Panc1 (cell line): ENCODE measurements at regions not wholly inside any gene's neighbourhood (a gene's known extent, or its start where the extent isn't known, plus 50 kb on each side); places are given as distances from the start of the nearest gene placed in this dataset.

Experiments
- POLR2AphosphoS5 ChIP-seq: IDR thresholded peaks from 2 replicates; pipeline ENCODE4 v1.6.1; 2012; ENCODE audit warnings: mild to moderate bottlenecking, low read depth, low read length, moderate library complexity
- TF ChIP-seq, protein P1 (sequence below): fragments of 450-650 bp; IDR thresholded peaks from 2 replicates; pipeline ENCODE4 v1.5.1; 2017; ENCODE audit warnings: mild to moderate bottlenecking
- TF ChIP-seq, protein P2 (sequence below), 2 experiments: IDR thresholded peaks; 2 replicates each; pipeline ENCODE4 v1.6.1; 2011 to 2012; ENCODE audit warnings: low read depth in 2 of 2, control low read depth in 1 of 2, low read length in 1 of 2, mild to moderate bottlenecking in 1 of 2, moderate library complexity in 1 of 2; ENCODE audit not compliant: insufficient read depth in 1 of 2

DNA sequence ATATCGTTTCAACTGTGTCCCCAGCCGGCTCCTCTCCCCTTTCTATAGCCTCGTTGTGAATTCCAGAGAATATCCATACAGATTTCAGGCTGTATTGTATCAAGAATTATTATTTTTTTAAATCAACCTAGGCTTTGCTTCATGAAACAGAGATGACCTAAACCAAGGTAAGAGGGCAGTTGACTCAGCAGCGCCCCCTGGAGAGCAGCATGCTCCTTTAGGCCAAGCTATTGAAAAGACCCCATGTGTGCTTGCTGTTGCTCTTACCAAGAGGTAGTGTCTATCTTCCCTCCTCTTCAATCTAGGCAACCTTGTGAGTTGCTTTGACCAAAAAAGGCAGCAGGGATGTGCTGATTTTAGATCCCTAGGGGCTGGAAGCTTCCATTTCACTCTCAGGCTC lies 426.7 kb upstream of the SMIM21 start:
- TF ChIP-seq, protein P1, sequence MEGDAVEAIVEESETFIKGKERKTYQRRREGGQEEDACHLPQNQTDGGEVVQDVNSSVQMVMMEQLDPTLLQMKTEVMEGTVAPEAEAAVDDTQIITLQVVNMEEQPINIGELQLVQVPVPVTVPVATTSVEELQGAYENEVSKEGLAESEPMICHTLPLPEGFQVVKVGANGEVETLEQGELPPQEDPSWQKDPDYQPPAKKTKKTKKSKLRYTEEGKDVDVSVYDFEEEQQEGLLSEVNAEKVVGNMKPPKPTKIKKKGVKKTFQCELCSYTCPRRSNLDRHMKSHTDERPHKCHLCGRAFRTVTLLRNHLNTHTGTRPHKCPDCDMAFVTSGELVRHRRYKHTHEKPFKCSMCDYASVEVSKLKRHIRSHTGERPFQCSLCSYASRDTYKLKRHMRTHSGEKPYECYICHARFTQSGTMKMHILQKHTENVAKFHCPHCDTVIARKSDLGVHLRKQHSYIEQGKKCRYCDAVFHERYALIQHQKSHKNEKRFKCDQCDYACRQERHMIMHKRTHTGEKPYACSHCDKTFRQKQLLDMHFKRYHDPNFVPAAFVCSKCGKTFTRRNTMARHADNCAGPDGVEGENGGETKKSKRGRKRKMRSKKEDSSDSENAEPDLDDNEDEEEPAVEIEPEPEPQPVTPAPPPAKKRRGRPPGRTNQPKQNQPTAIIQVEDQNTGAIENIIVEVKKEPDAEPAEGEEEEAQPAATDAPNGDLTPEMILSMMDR = peak; percentile 77
- TF ChIP-seq, protein P2, sequence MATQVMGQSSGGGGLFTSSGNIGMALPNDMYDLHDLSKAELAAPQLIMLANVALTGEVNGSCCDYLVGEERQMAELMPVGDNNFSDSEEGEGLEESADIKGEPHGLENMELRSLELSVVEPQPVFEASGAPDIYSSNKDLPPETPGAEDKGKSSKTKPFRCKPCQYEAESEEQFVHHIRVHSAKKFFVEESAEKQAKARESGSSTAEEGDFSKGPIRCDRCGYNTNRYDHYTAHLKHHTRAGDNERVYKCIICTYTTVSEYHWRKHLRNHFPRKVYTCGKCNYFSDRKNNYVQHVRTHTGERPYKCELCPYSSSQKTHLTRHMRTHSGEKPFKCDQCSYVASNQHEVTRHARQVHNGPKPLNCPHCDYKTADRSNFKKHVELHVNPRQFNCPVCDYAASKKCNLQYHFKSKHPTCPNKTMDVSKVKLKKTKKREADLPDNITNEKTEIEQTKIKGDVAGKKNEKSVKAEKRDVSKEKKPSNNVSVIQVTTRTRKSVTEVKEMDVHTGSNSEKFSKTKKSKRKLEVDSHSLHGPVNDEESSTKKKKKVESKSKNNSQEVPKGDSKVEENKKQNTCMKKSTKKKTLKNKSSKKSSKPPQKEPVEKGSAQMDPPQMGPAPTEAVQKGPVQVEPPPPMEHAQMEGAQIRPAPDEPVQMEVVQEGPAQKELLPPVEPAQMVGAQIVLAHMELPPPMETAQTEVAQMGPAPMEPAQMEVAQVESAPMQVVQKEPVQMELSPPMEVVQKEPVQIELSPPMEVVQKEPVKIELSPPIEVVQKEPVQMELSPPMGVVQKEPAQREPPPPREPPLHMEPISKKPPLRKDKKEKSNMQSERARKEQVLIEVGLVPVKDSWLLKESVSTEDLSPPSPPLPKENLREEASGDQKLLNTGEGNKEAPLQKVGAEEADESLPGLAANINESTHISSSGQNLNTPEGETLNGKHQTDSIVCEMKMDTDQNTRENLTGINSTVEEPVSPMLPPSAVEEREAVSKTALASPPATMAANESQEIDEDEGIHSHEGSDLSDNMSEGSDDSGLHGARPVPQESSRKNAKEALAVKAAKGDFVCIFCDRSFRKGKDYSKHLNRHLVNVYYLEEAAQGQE (IDR thresholded peaks at IDR 0.05; ENCODE audit: insufficient read depth in 1 of 2, low read depth in 2 of 2, low read length in 1 of 2) = no peak
- no peak for TF ChIP-seq POLR2AphosphoS5
